HL-60/S4 treated with phorbol 12-myristate 13-acetate at 8.2 ng/mL for 4 days and 3 days (cell line): ENCODE measurements at regions not wholly inside any gene's neighbourhood (a gene's known extent, or its start where the extent isn't known, plus 50 kb on each side); places are given as distances from the start of the nearest gene placed in this dataset.

ENCODE experiments used
- in situ Hi-C: fragments of 300-500 bp; cut with MboI; formaldehyde crosslinking; loops from 2 replicates; pipeline ENCODE4 v1.15.0; 2022; ENCODE audit warnings: low sequenced_read_pairs

DNA sequence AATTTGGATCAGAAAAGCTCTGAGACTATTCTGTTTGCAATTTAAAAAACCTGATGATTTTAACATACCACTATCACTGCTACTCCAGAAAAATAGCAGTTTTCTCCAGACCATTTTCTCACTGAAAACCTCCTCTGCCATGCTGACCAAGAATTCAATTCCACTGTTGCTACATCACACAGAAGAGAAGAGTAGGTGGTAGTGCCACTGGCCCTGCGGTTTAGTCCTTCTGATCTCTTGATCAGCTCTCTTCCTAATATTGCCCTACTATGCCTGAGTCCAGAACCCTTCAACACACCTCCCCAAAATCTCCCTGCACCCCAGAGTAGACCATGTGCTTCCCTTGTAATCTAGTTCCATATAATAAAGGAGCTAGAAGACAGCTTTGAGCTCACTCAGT is 55.8 kb upstream of the HS3ST1 start:
- in situ Hi-C loops = no loop called here

DNA sequence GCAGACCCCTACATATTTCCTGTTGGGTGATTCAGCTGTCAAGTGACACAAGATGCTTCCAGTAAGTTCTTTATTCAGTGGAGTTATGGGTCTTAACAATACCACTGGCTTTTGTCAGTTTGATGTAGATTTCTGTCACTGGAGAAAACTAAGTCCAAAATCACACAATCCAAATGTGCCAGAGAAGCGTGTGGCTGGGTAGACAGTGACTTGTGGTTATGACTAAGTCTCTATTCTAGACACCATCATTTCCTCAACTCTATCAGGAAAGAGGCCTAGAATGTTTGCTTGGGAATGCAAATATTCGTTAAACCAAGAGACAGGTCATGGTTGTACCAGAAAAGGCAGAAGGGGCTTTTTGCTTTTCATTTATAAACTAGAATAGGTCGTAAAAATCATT is 54.4 kb upstream of the HS3ST1 start:
- in situ Hi-C loops = no loop called here

- in situ Hi-C loops = no loop called here
Measured at GRCh38 chr4:11480683-11481082, 52.0 kb upstream of the HS3ST1 start.
